Activated CD4-positive, alpha-beta T cell treated with anti-CD3 and anti-CD28 coated beads, Interleukin-10, Interleukin-2, amounts not matched to agents 100 ng/mL and 50 ng/mL, durations not matched to agents 16 hours and 8 hours (primary cell): ENCODE measurements at regions not wholly inside any gene's neighbourhood (a gene's known extent, or its start where the extent isn't known, plus 50 kb on each side); places are given as distances from the start of the nearest gene placed in this dataset.
A peak's percentile ranks its signal among the peaks of the same experiment; 100 is the strongest.
"Not testable (repeated sequence)": the region's sequence is repeated elsewhere in the genome, so short reads cannot be mapped to it uniquely, and the experiment has no call there.

Experiments
- DNase-seq: peaks from one replicate; pipeline ENCODE4 v3.0.0-alpha.2; 2020

DNA sequence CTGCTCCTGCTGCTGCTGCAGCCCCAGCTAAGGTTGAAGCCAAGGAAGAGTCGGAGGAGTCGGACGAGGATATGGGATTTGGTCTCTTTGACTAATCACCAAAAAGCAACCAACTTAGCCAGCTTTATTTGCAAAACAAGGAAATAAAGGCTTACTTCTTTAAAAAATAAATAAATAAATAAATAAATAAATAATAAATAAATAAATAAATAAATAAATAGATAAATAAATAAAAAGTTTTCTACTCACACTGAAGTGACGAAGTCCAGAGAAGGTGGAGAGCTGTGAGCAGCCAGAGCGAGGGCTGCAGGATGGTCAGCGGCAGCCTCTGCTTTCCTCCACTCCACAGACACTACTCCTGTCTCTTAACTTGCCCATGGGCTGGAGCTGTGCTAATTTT lies 105.6 kb upstream of the ATL2 start:
- DNase-seq, result not testable (repeated sequence)

DNA sequence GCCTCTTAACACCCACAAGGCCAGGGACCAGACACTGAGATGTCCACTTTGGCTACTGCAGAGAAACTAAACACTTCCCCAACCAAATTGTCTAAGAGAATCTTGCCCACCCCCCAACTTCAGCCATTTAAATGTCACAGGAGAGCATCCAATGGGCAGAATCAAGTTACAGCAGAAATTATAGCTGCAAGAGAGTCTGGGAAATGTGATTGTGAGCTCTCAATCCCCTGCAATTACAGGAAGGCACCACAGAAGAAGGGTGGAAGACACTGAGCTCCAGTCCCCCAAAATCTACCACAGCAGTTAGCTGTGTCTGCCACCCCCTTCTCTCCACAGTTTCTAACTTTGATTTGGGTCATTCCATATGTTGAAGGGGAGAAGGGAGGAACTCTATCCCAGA lies 103.5 kb upstream of the ATL2 start:
- DNase-seq, result no peak

DNA sequence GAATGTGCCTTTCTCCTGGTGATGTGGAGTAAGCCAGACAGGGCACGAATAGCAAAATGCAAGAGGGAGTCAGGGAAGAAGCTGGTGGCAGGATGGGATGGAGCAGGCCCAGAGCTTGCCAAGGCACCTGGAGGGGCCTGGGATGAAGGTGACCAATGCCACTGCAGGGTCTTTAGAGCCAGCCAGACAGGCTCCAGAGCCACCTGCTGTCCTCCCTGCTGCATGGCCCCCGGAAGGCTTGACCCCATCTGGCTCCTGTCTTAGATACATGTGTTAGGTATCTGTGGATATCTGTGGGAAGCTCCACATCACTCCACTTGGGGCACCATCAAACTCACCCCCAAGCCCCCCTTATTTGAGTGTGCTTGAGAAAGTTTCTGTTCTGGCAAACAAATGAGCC lies 99.9 kb upstream of the ATL2 start:
- DNase-seq, result no peak

DNA sequence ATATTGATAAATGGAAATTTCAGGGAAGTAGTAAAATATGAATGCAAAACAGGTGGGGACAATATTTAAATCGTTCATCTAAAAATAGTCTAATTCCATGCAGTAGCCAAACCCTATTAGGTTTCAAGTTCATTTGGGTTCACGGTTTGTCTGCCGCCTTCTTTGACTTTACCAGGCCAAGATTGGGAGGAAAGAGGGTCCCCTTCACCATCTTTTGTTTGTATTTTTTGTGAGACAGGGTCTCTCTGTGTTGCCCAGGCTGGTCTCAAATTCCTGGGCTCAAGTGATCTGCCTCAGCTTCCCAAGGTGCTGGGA lies 98.5 kb upstream of the ATL2 start:
- DNase-seq, result no peak

DNA sequence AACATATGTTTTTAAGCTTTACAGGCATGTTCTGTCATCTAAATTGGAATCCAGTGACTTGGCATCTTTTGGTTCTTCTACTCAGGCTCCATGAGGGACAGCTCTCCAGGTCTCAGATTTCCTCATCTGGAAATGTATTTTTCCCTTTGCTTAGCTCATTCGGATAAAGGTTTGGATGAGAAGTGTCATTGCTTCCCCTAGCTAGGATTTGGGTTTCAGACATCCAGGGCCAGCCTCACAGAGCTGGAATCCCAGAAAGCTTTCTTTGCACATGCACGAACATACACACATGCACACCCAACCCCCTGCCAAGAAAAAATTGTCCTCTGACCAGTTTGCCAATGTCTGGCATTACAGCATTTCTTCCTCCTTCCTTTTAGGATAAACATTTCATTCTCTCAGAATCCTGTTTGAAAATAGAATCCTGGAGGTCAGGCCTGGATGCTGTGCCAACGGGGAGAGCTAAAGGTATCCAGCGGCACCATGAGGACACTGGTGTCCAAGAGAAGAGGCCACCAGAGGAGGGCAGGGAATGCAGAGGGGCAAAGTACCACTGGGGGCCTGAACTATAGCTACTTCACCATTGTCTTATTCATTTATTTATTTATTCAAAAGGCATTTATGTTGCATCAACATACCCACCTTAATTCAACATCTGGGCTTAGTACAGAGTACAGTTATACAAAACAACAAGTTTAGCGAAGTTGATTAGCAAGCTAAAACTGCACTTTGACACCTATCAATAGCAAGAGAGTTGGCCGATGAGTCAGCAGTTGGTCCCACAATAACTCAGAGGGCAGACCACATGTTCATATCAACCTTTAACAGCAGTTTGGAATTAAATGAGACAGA lies 97.9 kb upstream of the ATL2 start:
- peak; percentile 73 for DNase-seq

DNA sequence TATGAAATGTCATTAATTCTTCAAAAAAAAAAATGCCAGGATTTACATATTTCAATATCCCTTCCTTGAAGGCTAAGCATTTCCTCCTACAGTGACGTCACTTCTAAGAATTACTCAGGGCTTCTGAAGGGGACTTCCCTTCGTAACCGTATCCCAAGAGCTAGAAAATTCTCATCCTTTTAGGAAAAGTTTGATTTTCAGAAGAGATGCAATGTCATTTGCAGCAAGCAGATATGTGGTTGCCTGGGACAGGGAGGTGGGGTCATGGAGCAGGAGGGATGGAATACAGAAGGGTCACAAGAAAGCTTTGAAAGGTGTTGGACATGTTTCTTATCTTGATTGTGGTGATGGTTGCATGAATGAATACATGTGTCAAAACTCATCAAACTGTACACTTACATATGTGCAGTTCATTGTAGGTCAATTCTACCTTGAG lies 97.0 kb upstream of the ATL2 start:
- DNase-seq, result peak; percentile 49

DNA sequence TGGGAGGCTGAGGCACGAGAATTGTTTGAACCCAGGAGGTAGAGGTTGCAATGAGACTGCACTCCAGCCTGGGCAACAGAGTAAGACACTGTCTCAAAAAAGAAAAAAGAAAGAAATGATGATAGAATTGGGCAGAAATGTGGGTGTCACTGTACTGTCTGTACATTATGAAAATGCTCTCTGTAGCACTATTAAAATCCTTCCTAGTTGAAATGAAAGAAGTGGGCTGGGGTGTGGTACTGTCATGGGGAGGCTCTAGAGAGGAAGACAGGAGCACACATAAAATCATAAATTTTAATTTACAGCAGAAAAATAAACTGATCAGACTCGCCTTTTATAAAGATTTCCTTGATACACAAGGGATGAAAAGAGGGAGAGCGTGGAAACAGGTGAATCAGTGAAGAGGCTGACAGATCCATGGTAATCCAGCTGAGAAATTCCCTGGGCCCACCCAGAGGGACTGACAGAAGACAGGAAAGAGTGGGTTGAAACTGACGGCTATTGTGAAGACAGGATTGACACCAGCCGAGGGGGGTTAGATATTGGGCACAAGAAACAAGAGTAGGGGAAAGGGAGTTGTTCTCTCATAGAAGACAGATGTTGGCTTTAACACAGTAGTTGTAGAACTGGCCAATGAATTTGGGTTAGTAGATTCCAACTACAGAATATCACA lies 96.4 kb upstream of the ATL2 start:
- DNase-seq, result no peak

DNA sequence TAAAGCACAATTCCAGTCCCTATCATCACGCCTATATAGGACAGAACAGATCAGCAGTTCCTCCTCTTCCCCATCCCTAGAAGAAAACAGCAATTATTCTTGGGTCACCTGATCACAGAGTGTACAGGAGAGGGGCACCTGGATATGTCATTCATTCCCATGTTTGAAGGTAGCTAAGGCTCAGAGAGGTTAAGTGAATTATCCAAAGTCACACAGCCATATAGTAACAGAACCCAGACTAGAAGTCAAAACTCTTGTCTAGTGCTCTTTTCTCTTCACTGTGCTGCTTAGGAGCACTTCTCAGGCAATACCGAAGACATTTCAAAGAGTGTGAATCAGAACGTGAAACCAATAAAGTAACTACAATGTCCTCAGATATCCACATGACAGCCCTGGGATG lies 93.0 kb upstream of the ATL2 start:
- no peak for DNase-seq

DNA sequence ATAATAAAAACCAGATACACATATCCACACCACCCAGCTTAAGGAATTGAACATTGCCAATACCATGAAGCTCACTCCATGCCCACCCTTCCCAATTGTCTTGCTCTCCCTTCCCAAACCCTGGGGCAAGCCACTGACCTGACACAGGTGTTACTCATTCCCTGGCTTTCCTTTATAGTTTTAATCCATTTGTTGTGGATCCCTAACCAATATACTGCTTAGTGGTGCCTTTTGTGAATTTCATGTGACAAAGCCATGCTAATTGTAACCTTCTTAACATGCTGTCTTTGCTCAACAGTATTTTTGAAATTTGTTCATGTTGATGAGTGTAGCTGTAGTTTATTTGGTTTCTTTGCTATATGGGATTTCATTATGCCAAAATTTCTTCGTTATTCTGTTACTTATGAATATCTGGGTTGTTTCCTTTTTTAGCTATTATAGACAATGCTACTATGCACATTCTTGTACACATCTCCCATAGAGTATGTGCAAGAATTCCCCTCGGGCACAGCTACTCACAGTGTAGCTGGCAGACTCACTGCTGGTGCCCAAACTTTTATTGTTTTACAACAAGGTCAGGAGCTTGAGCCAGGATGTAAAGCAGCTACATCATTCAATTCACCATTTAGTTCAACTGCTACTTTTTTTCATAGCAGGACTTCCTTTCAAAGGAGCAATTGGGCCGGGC lies 90.8 kb upstream of the ATL2 start:
- DNase-seq, result no peak

DNA sequence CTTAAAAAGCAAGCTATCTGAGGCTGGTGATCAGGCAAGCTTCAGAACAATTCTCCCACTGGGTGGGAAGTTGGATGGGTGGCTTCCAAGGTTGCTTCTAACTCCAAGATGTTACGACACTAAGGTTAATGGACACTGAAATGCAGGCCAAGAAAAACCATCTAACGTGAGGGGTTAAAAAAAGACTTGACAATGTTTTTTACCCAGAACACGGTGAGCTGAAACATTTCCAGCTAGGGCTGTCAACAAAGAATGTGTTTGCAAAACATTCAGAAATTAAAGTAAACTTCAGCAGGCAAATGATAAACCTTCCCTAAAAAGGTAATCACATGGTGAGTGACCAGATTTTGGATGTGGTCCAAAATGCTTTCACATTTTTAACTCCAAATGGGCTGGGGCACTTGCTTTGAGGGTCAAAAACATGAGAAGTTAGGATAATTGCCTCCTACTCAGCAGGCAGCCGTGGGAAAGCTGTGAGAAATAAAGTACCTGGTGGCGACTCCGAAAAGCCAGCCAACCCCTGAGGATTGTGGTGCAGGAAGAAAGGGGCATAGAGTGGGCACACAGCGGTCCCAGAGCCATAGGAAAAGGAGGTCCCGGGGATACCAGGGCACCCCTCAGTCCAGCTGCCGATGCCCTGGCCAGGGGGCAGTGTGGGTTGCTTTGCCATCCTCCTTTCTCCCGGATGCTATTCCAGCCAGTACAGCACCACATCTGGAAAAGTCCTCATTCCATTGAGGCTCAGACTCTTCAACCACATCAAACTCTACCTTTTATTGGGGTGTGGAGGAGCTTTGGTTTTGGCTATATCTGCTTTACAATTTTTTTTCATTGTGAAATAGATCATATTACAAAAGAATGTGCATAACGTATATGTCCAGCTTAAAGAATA lies 90.0 kb upstream of the ATL2 start:
- no peak for DNase-seq

DNA sequence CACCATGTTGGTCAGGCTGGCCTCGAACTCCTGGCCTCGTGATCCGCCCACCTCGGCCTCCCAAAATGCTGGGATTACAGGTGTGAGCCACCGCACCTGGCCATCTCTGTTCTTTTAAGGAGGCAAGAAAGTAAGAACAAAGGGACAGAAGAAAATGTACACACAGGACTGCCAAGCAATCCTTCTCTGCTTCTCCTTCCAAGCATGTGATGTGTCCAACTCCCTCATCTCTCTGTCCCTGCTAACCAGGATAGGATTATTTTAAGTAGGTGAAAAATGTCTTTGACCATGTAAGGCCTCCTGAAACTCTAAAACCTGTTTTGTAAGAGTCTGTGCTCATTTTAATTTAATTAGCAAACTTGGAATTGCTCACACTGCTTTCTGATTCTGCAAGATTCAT lies 89.3 kb upstream of the ATL2 start:
- DNase-seq, result no peak

DNA sequence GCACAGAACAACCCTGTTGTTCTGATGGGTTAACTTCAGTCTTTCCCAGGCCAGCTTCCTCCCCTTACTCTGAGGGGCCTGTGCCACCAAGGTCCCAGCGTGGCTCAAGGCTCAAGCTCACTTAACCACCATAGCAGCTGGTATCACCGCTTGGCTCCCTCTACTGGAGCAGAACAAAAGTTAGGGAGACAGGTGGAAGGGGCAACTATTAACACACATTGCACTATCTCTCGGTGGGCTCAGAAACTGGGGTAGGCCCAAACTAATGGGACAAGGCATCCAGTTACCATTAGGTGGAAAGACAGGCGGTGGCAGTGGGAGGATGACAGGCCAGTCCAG lies 88.7 kb upstream of the ATL2 start:
- peak; percentile 35 for DNase-seq

DNA sequence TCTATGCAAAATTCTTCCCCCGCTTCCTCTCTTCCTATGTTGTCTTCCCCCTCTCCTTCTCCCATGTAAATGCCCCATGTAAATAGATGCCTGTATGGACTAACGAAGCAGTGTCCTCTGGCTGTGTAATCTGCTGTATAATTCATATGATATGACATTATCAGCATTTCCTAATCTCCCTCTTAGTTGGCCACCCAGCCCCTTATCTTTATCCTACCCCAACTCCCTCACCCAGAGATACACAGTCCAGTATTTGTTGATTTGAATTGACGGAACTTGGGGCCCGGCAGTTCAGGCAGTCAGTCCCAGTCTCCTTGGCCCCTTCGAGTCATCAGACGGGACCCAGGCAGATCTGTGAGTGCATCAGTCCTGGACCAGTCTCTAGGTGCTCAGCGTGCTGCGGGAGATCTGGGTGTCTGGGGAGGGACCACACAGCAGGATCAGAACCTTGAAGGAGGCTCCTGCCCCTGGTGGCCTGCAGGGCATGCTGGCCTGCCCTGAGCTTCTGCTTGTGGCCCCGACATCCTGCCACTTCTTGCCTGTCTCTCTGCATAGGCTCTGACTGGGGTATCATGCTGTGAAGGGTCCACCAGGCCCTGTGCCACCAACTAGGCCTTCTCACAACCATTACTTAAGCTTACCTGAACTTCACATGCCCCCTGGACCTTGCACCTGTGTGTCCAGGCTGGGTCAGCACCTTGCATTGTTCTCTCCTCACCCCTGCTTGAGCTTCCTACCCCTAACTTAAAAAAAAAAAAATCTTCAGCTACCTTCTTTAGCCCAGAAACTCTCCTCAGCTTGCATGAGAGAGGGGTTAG lies 88.1 kb upstream of the ATL2 start:
- DNase-seq, result no peak

DNA sequence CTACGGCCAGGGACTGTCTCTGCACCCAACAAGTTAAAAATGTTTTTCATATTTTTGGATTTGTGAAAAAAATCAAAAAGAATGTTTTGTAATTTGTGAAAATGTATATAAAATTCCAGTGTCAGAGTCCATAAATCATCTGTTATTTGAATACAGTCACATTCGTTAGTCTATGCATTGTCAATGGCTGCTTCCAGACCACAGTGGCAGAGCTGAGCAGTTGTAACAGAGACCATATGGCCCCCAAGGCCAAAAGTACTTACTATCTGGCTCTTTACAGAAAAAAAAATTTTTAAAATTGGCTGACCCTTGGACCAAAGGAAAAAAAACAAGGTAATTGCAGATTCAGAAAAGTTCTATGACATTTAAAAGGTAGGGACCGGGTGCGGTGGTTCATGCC lies 86.7 kb upstream of the ATL2 start:
- no peak for DNase-seq

DNA sequence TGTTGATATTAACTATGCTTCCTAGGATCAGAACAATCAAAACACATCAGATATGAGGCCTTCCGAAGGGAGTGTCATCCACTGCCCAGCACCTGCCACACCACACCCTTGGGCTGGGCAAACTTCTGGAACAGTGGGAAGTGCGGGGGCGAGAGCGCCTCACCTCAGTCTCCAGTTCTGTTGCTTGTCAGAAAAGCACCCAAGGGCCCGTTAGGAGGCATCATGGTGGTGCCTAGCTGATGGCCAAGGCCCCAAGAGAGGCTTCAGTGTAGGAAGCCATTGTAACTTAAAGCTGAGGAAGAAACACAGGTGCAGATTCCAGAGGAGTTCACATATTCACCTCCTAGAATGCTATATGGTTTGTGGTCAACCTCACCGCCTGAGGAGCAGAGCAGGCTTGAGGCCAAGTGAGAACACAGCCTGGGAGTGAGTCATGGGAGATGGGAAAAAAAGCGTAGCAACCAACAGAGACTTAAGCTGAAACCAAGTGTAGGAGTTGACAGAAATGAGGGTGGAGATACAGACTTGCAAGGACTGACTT lies 85.1 kb upstream of the ATL2 start:
- peak; percentile 69 for DNase-seq

DNA sequence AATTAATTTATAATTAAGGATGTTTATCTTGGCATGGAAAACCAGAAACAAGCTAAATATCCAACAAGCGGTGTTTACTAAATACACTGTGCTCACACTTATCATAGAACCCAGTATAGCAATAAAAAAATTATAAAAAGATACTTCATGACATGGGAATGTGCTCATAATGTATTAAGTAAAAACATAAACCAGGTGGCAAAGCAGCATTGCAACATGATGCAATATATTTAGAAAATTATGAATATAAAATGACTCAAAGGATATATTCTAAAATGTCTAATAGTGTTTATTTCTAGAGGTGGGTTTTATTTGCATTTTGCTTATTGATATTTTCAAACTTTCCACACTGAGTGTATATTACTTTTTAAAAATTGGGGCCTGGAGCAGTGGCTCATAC lies 84.4 kb upstream of the ATL2 start:
- DNase-seq, result no peak

DNA sequence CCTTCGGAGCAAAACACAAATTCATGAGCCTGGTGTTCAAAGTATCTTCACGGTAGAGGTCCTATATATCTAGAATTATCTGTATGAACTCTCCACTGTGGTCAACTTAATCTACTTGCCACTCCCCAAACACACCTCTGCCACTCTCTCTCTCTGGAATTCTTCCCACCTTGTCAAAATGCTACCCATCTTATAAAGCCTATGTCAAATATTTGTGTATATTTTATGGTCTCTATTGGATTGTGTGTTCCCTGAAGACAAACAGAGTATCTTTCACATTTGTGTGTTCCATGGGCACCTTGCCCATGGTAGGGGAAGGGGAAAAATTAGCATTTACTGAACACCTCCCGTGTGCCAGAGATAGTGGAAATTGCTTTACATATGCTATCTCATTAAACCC lies 83.2 kb upstream of the ATL2 start:
- no peak for DNase-seq

DNA sequence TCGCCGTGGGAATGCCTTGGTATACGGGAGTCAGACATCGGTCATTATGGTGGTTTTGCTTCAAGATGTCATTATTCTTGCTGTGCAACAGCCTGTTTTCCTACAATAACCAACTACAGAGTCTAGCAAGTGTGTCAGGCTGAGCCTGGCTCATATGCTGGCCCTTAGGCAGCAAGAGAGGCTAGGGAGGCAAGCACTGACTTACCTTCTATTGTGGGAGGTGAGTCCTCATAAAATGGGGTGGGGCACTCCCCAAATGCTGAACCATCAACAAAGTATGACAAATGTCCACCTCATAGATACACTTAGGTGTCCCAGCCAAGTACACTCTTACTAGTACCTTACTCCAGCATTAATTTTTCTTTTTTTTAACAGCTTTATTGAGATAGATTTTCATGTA lies 77.0 kb upstream of the ATL2 start:
- DNase-seq, result no peak

DNA sequence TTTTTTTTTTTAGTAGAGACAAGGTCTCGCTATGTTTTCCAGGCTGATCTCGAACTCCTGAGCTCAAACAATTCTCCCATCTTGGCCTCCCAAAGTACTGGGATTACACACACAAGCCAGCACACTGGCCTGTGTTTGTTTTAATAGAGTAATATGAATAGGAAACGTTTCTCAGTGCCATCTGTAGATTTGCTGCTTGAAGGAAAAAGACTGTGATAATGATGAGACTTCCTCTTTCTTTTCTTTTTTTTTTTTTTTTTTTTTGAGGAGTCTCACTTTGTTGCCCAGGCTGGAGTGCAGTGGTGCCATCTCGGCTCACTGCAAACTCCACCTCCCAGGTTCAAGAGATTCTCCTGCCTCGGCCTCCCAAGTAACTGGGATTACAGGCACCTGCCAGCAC lies 74.7 kb upstream of the ATL2 start:
- DNase-seq, result not testable (repeated sequence)

DNA sequence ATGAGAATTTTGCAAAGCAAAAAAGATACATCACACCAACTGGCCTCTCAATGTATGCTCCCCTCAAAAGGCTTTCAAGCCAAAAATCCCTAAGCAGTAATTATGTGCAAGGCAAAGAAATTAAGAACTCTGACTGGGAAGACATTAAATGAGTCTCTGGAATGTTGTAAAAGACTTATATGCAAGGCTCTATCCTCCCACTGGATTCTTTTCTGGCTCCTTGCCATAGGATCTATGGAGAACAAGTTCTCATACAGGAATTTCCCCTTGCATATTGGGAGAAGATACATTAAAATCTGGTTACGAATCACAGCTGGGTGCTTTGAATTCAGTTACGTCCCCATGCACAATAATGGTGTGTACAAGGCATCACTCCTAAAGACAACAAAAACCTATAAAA lies 73.4 kb upstream of the ATL2 start:
- no peak for DNase-seq

DNA sequence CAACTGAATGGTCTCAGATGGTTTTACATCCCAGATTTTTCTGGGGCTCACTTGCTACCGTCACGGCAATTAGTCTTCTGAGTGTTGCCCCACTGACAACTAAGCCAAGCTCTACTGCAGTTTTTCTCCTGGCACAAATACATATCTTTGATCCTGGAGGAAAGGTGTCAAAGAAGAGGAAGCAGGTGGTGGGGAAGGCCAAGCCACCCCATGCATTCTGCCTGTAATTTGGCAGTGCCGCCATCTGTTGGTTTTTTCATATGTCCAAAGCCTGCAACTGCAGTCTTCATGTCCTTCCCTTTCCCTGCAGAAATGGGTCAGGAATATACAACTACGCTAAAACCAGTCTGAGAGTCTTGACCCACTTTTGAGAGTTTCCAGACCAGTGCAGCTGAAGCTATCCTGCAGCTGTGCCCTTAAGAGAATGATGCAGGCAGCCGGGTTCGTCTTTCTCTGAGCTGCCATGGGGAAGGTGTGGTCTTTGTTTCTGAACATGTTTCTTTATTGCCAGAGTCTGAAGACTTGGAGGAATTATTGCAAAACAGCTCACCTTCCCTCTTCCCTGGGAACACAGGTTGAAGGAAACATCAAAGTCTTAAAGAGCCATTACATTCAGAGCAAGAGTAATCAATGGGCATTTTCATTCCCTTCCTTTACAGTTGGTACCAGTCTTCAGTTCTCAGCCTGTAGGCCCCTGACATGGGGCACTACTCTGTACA lies 71.8 kb upstream of the ATL2 start:
- DNase-seq, result no peak
